ENCODE measurements at regions not wholly inside any gene's neighbourhood (a gene's known extent, or its start where the extent isn't known, plus 50 kb on each side); places are given as distances from the start of the nearest gene placed in this dataset.
A peak's percentile ranks its signal among the peaks of the same experiment; 100 is the strongest.

DNA sequence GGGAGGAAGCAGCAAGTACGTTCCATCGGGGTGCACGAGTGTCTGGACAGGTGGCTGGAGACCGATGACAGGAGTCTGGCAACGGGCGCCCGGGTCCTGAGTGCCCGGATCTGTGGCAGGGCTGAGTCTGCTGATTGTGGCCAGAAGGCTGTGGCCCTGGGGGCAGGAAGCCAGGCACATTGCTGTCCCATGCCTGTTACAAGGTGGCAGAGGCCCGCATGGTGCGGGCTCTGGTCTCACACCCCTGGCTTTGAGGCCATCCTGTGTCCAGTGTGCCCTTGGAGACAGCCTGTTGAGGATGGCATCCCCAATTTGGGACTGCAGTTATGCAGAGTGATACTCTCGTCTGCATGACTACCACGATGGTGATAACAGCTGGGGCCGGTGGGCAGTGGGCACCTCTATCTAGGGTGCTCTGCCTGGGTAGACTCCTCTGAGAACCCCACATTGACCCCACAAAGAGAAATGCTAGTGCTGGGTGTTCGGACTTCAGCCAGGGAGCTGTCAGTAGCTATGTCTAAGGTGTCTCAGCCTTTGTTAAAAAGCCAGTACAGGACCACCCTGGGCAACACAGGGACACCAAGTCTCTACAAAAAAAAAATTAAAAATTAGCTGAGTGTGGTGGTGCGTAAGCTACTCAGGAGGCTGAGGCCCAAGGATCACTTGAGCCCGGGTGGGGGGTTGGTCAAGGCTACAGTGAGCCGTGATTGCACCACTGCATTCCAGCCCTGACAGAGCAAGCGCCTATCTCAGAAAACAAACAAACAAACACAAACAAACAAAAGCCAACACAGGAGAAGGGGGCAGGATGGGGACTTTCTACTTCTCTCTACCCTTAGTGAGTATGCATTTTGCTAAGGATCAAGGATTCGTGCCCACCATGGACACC is 88.3 kb downstream of the RHOB start:
- TF ChIP-seq, protein P1, sequence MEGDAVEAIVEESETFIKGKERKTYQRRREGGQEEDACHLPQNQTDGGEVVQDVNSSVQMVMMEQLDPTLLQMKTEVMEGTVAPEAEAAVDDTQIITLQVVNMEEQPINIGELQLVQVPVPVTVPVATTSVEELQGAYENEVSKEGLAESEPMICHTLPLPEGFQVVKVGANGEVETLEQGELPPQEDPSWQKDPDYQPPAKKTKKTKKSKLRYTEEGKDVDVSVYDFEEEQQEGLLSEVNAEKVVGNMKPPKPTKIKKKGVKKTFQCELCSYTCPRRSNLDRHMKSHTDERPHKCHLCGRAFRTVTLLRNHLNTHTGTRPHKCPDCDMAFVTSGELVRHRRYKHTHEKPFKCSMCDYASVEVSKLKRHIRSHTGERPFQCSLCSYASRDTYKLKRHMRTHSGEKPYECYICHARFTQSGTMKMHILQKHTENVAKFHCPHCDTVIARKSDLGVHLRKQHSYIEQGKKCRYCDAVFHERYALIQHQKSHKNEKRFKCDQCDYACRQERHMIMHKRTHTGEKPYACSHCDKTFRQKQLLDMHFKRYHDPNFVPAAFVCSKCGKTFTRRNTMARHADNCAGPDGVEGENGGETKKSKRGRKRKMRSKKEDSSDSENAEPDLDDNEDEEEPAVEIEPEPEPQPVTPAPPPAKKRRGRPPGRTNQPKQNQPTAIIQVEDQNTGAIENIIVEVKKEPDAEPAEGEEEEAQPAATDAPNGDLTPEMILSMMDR (IDR thresholded peaks at IDR 0.05), result no peak
- no peak for DNase-seq (ENCODE audit: low spot score)
- Histone ChIP-seq H3K27ac (no peak overlapping the region), H3K4me3 (no peak overlapping the region)

DNA sequence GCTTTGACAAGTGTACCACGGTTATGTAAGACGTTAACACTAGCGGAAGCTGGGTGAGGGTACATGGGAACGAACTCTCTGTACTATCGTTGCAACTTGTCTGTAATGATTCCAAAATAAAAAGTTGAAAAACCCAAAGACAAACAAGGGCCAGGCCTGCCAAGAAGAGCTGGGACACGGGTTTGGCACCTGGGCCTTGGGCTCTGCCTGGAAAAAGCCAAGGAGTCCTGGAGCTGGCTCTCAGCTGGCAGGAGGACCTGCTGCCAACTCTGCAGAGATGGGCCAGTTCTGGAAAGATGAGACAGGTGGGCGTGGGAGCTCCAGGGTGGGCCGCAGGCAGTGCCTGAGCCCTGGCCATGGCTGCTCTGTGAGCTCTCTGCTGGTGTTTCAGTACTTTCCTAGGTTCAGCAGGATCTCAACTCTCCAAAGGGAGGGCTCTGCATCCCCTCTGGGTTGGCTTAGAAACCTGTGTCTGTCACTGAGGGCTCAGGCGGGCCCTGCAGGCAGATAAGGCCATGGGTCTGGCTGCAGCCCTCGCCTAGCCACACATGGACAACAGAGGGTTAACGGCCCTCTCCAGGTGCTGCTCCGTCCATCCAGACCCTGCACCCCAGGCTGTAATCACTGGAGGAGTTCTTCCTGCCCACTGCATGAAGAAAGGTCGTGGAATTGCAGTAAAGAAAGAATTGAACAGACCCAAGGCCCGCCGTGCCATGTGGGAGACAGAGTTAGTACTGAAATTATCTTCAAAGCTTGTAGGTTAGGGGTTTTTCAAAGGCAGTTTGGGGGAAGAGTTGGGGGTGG is 89.9 kb downstream of the RHOB start:
- TF ChIP-seq, protein P1 (IDR thresholded peaks at IDR 0.05), result no peak
- DNase-seq (ENCODE audit: low spot score), result no peak
- no peak overlapping the region for H3K27ac ChIP-seq
- H3K4me3 ChIP-seq, result no peak overlapping the region

DNA sequence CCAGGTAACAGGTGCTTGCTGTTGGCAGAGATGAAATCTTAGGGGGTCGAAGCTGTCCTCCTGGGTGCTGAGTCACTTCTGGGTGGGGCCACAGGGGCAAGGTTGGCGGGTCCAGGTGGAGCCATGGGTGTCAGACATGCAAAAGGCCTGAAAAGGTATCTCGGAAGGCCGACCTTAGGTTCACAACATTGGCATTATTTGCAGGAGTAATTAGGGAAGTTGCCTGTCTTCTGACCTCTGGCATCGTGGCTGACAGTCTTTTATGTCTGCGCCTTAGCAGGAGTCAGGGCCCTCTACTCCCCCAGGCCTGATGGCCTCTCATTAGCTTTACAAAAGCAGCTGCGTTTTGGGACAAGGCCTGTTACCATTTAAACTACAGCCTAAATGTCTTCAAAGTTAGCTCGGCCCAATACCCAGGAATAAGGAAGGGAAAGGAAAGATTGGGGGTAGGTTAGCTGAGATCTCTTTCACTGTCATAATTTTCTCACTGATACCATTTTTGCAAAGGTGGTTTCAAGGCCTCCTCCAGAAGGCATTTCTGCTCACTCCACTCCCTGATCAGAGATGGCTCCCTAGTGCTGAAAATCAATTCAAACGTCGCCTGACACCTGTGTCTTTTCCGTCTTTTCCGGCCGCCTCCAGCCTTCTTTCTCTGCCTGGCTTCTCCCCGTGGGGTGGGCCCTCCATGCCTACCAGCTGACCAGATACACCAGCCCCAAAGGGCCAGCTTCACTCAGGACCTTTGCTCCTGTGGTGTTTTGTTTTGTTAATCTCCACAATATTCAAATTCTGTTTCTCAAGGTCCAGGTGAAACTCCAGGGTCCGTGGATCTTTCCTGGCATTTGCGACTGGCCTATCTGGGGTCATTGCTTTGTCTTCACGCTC is 90.8 kb downstream of the RHOB start:
- TF ChIP-seq, protein P1 (IDR thresholded peaks at IDR 0.05), result no peak
- Histone ChIP-seq H3K4me3 (no peak overlapping the region), H3K27ac (no peak overlapping the region)
- no peak for DNase-seq (ENCODE audit: low spot score)

DNA sequence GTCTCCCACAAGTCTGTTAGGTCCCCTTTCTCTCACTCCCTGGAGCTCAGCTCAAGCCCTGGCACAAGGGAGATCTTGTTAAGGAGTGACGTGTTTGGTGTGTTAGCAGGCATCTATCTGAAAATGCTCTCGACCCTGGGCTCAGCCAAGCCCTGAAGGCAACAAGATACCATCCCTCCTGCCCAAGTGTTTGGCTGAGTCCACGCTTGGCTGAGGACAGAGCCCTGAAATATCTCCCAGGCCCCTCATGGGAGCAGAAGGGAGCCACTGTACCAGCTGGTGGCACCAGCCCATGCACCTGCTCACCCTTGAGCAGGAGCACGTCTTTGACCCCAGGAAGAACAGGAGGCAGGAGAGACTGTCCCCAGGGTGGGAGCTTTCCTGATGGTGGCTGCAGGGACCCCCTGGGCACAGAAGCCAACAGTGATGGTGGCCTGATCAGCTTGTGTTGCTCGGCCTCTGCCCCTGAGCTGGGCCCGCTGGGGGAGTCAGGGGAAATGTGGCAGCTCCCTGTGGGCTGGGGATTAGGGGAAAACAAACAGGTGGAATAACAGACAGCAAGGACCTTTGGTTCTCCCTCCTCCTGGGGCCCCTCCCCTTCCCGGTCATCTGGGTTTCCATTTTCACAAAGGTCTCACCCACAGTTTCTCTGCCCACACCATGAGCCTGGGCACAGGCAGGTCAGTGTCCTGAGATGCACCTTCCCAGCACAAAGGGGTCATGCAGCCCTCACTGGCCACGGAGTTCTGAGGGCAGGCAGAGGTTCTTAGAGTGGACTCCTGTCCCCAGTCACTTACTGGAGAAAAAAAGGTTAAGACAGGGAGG is 91.6 kb downstream of the RHOB start:
- TF ChIP-seq, protein P1 (IDR thresholded peaks at IDR 0.05), result no peak
- no peak overlapping the region for H3K4me3 ChIP-seq
- no peak for DNase-seq (ENCODE audit: low spot score)
- H3K27ac ChIP-seq, result peak overlapping the region in 1 of 2 donors; percentile 46

DNA sequence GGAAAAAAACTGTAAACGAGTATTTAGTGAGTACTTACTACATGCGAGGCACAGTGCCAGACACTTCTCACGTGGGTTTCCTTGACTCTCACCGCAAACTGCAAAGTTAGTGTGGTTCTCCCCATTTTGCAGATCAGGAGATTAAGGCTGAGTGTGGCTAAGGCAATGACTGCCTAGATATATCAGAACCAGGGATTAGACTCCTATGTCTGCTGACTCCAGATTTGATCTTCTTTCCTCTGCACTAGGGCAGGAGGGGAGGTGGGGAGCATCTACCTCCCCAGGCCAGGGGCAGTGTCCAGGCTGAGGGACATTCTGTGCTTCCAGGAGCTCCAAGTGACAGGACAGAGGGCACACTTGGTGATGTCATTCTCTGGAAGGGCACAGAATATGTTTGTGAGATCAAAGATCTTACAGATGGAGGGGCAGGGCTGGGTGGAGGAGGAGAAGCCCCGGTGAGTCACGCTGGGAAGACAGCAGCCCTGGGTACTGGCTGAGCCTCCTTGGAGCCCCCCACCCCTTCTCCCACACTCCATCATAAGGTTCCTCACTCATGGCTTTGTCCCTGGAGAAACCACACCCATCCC is 92.4 kb downstream of the RHOB start:
- TF ChIP-seq, protein P1 (IDR thresholded peaks at IDR 0.05), result no peak
- Histone ChIP-seq H3K4me3 (no peak overlapping the region), H3K27ac (peak overlapping the region in 1 of 2 donors; percentile 46)
- DNase-seq (ENCODE audit: low spot score), result no peak
